DMS79 (cell line): ENCODE measurements at regions not wholly inside any gene's neighbourhood (a gene's known extent, or its start where the extent isn't known, plus 50 kb on each side); places are given as distances from the start of the nearest gene placed in this dataset.
"Not testable (repeated sequence)": the region's sequence is repeated elsewhere in the genome, so short reads cannot be mapped to it uniquely, and the experiment has no call there.

Experiments used
- DNase-seq: peaks from one replicate; lab custom pipeline; 2025; lab: John Stamatoyannopoulos, UW

- not testable (repeated sequence) for DNase-seq
These were observed 414.6 kb upstream of the GRIN3A start for GRCh38 chr9:102153081-102153480.

DNA sequence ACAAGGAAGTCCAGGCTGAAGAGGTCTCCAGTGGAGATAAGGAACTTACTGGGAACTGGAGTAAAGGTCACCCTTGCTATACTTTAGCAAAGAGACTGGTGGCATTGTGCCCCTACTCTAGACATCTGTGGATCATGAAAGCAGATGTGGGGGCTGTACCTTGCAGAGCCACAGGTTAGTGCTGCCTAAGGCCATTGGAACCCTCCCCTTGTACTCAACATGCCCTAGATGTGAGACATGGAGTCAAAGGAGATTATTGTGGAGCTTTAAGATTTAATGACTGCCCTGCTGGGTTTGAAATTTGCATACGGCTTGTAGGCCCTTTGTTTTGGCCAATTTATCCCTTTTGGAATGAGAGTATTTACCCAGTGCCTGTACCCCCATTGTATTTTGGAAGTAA is 397.3 kb upstream of the GRIN3A start:
- no peak for DNase-seq

DNA sequence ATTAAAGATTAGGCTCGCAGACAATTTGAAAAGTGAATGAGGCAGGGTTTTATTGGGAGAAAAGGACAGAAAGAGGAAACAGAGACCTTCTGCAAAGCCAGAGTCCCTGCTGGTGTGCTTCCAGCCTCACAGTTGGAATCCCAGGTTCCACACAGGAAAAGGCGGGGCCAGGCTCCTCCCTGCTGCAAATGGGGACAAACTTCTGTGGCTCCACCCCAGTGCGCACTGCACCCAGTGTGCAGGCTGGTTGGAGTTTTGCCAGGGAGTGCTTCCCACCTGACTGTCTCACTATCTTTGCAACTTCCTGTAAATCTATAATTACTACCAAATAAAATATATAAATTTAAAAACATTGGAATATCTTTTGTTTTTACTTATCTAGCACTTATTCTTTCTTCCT is 386.0 kb upstream of the GRIN3A start:
- no peak for DNase-seq

DNA sequence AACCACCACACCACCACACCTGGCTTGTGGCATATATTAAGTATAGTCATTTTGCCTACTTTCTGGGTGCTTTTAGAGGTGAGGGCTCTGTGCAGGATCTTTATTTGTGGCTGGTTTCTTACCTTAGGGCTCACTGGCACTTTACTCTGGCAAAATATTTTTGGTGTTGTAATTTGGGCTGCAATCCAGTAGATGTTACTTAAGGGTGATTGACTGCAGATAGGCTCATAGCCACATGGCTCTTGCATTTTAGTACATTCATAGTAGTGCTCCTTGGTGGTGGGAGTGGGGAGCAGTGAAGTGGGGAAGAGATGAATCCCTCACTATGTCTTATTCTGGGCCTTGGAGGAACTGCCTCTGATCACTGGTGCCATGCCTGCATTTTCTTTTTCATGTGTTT is 376.1 kb upstream of the GRIN3A start:
- no peak for DNase-seq

- DNase-seq: no peak
These were observed 374.7 kb upstream of the GRIN3A start for GRCh38 chr9:102113191-102113590.

DNA sequence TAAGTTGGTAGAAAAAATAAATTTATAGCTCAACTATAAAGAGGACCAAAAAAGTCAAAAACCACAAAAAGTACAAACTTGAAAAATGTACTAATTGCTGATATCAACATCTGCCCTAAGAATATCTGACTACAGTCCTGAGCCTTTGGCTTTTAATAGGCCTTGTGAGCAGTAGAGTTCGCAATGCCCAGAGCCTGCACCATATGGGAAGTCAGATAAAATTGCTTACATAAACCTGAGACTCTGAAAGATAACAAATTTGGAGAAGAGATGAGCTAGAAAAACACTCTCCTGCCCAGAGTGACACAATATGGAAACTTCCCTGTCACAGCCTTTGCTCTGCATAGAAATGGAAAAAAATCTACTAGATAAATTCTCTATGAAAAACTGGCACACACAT is 368.0 kb upstream of the GRIN3A start:
- DNase-seq: no peak

DNA sequence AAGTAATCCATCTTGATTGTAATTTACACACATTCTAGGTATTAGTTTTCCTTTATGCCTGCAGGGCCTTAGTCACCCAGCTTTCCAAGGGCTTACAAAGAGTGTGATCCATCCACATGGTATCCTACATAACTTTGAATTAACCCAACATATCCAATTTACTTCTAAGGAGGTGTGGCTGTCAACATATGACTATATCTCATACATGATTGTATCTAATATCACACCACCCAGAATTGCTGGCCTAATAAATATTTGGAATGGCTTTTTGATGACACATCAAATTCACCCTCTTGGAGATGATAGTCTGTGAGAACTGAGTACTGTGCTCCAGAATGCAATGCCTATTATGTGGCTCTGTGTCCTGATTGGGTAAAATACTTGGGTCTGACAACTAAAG is 363.3 kb upstream of the GRIN3A start:
- no peak for DNase-seq

GRCh38 chr9:102087141-102087540 is 348.7 kb upstream of the GRIN3A start:
- DNase-seq: no peak

GRCh38 chr9:102085548-102085947 is 347.1 kb upstream of the GRIN3A start:
- DNase-seq: no peak

GRCh38 chr9:102072059-102072764 is 333.8 kb upstream of the GRIN3A start:
- no peak for DNase-seq

GRCh38 chr9:102069969-102070368 is 331.5 kb upstream of the GRIN3A start:
- DNase-seq: no peak

- no peak for DNase-seq
These were observed 316.4 kb upstream of the GRIN3A start for GRCh38 chr9:102054811-102055210.

- no peak for DNase-seq
These were observed 311.3 kb upstream of the GRIN3A start for GRCh38 chr9:102049586-102050246.

- no peak for DNase-seq
These were observed 309.1 kb upstream of the GRIN3A start for GRCh38 chr9:102047549-102047948.

- no peak for DNase-seq
These were observed 305.7 kb upstream of the GRIN3A start for GRCh38 chr9:102044133-102044532.

- no peak for DNase-seq
These were observed 299.6 kb upstream of the GRIN3A start for GRCh38 chr9:102038006-102038405.

GRCh38 chr9:102035929-102036328 is 297.5 kb upstream of the GRIN3A start:
- DNase-seq: no peak

- no peak for DNase-seq
These were observed 294.2 kb upstream of the GRIN3A start for GRCh38 chr9:102032614-102033013.

GRCh38 chr9:102000956-102001355 is 262.5 kb upstream of the GRIN3A start:
- no peak for DNase-seq

GRCh38 chr9:101999441-101999840 is 261.0 kb upstream of the GRIN3A start:
- DNase-seq: peak; percentile 70

DNA sequence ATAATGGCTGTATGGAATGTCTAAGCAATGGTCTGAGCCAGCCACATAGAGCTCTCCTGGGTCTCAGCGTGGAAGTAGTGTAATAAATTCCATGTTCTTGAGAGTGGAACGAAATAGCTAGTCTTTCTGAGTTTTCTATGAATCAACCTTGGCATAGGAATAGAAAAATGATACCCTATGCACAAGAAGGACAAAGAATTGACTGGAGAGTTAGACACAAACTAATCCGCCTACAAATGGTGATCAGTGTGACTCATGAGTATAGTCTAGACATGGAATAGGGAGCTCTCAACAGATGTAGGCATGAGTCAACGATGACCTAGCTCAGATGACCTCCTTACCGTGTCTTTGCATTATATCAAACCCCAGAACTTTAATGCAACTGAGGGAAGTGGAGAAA is 256.8 kb upstream of the GRIN3A start:
- no peak for DNase-seq

- no peak for DNase-seq
These were observed 255.3 kb upstream of the GRIN3A start for GRCh38 chr9:101993771-101994170.

GRCh38 chr9:101991926-101992325 is 253.5 kb upstream of the GRIN3A start:
- no peak for DNase-seq
